ENCODE measurements at regions not wholly inside any gene's neighbourhood (a gene's known extent, or its start where the extent isn't known, plus 50 kb on each side); places are given as distances from the start of the nearest gene placed in this dataset.

DNA sequence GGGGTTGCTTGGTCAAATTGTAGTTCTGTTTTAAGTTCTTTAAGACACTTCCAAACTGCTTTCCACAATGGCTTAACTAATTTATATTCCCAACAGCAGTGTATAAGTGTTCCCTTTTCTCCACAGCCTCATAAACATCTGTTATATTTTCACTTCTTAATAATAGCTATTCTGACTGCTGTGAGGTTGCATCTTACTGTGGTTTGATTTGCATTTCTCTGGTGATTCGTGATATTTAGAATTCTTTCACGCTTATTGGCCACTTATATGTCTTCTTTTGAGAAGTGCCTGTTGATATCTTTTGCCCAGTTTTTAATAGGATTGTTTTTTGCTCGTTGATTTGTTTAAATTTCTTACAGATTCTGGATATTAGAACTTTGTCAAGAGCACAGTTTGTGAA, 278.6 kb upstream of the ITM2A start:
- no peak for DNase-seq
- Histone ChIP-seq H3K27me3 (no peaks in the 10 kb centered on the region), H3K36me3 (no peaks in the 10 kb centered on the region), H3K27ac (no peak overlapping the region), H3K4me3 (no peak overlapping the region), H3K9me3 (no peaks in the 10 kb centered on the region), H3K4me1 (no peaks in the 10 kb centered on the region)
- no peak for TF ChIP-seq POLR2A (IDR thresholded peaks at IDR 0.05)
- TF ChIP-seq, protein P1, sequence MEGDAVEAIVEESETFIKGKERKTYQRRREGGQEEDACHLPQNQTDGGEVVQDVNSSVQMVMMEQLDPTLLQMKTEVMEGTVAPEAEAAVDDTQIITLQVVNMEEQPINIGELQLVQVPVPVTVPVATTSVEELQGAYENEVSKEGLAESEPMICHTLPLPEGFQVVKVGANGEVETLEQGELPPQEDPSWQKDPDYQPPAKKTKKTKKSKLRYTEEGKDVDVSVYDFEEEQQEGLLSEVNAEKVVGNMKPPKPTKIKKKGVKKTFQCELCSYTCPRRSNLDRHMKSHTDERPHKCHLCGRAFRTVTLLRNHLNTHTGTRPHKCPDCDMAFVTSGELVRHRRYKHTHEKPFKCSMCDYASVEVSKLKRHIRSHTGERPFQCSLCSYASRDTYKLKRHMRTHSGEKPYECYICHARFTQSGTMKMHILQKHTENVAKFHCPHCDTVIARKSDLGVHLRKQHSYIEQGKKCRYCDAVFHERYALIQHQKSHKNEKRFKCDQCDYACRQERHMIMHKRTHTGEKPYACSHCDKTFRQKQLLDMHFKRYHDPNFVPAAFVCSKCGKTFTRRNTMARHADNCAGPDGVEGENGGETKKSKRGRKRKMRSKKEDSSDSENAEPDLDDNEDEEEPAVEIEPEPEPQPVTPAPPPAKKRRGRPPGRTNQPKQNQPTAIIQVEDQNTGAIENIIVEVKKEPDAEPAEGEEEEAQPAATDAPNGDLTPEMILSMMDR (IDR thresholded peaks at IDR 0.05), result no peak

DNA sequence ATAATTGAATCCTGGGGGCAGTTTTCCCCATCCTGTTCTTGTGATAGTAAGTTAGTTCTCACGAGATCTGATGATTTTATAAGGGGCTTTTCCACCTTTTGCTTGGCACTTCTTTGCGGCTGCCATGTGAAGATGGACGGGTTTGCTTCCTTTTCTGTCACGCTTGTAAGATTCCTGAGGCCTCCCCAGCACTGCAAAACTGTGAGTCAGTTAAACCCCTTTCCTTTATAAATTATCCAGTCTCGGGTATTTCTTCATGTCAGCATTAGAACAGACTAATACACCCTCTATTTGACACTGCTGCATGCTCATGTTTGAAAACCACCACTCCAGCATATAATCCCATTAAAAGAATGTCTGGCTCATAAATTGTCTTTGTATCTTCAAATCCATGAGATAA, 264.4 kb upstream of the ITM2A start:
- Histone ChIP-seq H3K9me3 (no peaks in the 10 kb centered on the region), H3K36me3 (no peaks in the 10 kb centered on the region), H3K27ac (no peak overlapping the region), H3K4me1 (no peaks in the 10 kb centered on the region), H3K4me3 (no peak overlapping the region), H3K27me3 (no peaks in the 10 kb centered on the region)
- TF ChIP-seq POLR2A (IDR thresholded peaks at IDR 0.05), result no peak
- DNase-seq, result no peak

DNA sequence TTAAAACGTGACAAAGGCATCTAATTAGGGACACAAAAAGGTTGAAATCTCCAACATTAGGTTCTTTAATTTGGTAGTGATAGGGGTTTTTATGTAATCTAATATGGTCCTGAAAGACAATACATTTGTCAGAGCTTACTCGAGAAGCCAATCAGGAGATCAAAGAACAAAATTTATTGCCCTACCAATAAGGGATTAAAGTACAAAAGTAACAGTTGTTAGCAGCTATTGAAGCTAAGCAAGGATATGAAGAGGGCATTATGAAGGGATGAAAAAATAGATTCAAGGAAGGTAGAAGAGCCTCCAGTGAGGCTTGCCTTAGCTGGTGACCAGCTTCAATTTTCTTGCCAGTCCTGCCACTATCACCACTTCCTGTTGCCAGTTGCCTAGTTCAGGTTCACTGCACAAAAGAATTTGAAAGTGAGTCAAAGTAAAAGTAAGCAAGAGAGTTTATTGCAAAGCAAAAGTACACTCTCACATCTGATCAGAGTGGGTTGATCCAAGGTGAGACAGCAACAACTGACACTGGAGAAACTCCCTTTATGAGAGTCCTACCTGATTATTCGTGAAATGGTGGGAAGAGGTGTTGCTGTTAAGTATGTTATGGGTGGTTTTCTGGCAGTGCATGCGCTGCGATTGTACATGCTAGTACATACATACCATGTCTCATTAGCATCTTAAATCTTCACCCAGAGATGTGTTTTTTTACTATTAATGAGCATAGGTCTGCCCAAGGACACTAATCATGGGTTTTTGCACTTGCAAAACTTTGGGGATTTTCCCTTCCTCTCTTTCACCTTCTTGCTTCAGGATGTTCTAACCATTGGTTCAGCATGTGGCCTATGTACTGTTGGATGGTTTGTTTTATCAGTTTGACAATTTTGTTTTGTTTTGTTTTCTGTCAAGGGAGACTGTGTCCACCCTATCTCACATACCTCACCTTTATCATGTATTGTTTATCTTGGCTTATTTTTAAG, 263.2 kb upstream of the ITM2A start:
- Histone ChIP-seq H3K4me3 (no peak overlapping the region), H3K27me3 (no peaks in the 10 kb centered on the region), H3K4me1 (no peaks in the 10 kb centered on the region), H3K27ac (peak overlapping the region in 2 of 4 donors; percentile 22 to 38), H3K36me3 (no peaks in the 10 kb centered on the region), H3K9me3 (no peaks in the 10 kb centered on the region)
- TF ChIP-seq, protein P1 (IDR thresholded peaks at IDR 0.05), result no peak
- TF ChIP-seq POLR2A (IDR thresholded peaks at IDR 0.05), result no peak
- DNase-seq, result no peak

- no peak for DNase-seq
- Histone ChIP-seq H3K27me3 (no peaks in the 10 kb centered on the region), H3K9me3 (no peaks in the 10 kb centered on the region)
Observed at GRCh38 chrX:79623098-79623762, 256.1 kb upstream of the ITM2A start.

GRCh38 chrX:79618280-79618679, 251.1 kb upstream of the ITM2A start:
- Histone ChIP-seq H3K9me3 (no peaks in the 10 kb centered on the region), H3K27ac (no peak overlapping the region), H3K36me3 (no peaks in the 10 kb centered on the region), H3K27me3 (no peaks in the 10 kb centered on the region), H3K4me1 (no peaks in the 10 kb centered on the region), H3K4me3 (no peak overlapping the region)
- TF ChIP-seq, protein P1 (IDR thresholded peaks at IDR 0.05), result no peak
- no peak for TF ChIP-seq POLR2A (IDR thresholded peaks at IDR 0.05)
- no peak for DNase-seq

More at GRCh38 chrX:79623098-79623762, 256.1 kb upstream of the ITM2A start:
- Histone ChIP-seq H3K27ac (no peak overlapping the region), H3K36me3 (no peaks in the 10 kb centered on the region), H3K4me1 (no peaks in the 10 kb centered on the region), H3K4me3 (no peak overlapping the region)
- TF ChIP-seq, protein P1 (IDR thresholded peaks at IDR 0.05), result no peak
- no peak for TF ChIP-seq POLR2A (IDR thresholded peaks at IDR 0.05)

DNA sequence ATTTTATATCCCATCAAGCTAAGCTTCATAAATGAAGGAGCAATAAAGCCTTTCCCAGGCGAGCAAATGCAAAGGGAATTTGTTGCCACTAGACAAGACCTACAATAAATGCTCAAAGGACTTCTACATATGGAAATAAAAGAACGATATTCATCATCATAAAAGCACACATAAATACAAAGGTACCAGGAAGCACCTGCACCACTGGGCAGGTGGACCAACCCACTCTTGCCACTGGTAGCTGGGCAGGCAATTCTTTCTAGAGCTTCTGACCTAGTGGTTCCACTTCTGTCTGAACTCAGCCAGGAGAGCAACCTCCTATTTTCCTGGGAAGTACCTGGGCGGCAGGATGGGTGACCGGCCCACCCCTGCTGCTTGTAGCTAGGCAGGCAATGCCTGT, 237.2 kb upstream of the ITM2A start:
- TF ChIP-seq, protein P1 (IDR thresholded peaks at IDR 0.05), result no peak
- TF ChIP-seq POLR2A (IDR thresholded peaks at IDR 0.05), result no peak
- Histone ChIP-seq H3K9me3 (no peaks in the 10 kb centered on the region), H3K36me3 (no peaks in the 10 kb centered on the region), H3K27me3 (no peaks in the 10 kb centered on the region), H3K27ac (no peak overlapping the region), H3K4me1 (no peaks in the 10 kb centered on the region), H3K4me3 (no peak overlapping the region)
- no peak for DNase-seq

All from Peyer's patch (tissue), 4 donors.